Mesendoderm (in vitro differentiated cells): ENCODE measurements at regions not wholly inside any gene's neighbourhood (a gene's known extent, or its start where the extent isn't known, plus 50 kb on each side); places are given as distances from the start of the nearest gene placed in this dataset.

Experiments
- DNase-seq: peaks from one replicate; pipeline ENCODE4 v3.0.0; 2013
- H2AK5ac ChIP-seq: 2 replicates; pipeline ENCODE4 v1.6.1; 2013; ENCODE audit warnings: low read length, inconsistent platforms
- H2BK120ac ChIP-seq: 2 replicates; pipeline ENCODE4 v1.6.1; 2013; ENCODE audit warnings: low read depth, mild to moderate bottlenecking, low read length, moderate library complexity, mixed read lengths
- H2BK15ac ChIP-seq: replicated peaks from 2 replicates; pipeline ENCODE4 v1.6.1; 2013; ENCODE audit warnings: low read depth, mild to moderate bottlenecking, moderate library complexity
- H2BK5ac ChIP-seq: 2 replicates; pipeline ENCODE4 v1.6.1; 2013; ENCODE audit warnings: low read length, inconsistent platforms
- H3K18ac ChIP-seq: 2 replicates; pipeline ENCODE4 v1.6.1; 2013; ENCODE audit warnings: mild to moderate bottlenecking, low read length, mixed read lengths
- H3K23ac ChIP-seq: one replicate; pipeline ENCODE4 v1.6.1; 2013; ENCODE audit warnings: low read length
- H3K27ac ChIP-seq: 2 replicates; pipeline ENCODE4 v1.5.1; 2013; ENCODE audit warnings: low read depth, mild to moderate bottlenecking, inconsistent platforms, low read length, moderate library complexity
- H3K27me3 ChIP-seq: 2 replicates; pipeline ENCODE4 v1.6.1; 2013; ENCODE audit warnings: low read length, control low read depth, mild to moderate bottlenecking, inconsistent platforms; ENCODE audit not compliant: insufficient read depth, poor library complexity
- H3K36me3 ChIP-seq: 2 replicates; pipeline ENCODE4 v1.6.1; 2013; ENCODE audit warnings: low read length, inconsistent platforms; ENCODE audit not compliant: control insufficient read depth, insufficient read depth
- H3K4ac ChIP-seq: one replicate; pipeline ENCODE4 v1.6.1; 2013; ENCODE audit warnings: low read depth, mild to moderate bottlenecking, low read length, moderate library complexity
- H3K4me1 ChIP-seq: 2 replicates; pipeline ENCODE4 v1.6.1; 2013; ENCODE audit warnings: low read depth, low read length, inconsistent platforms; ENCODE audit not compliant: control insufficient read depth
- H3K4me2 ChIP-seq: 2 replicates; pipeline ENCODE4 v1.6.1; 2013; ENCODE audit warnings: low read length
- H3K4me3 ChIP-seq: 2 replicates; pipeline ENCODE4 v1.5.1; 2013; ENCODE audit warnings: mild to moderate bottlenecking, low read length
- H3K56ac ChIP-seq: one replicate; pipeline ENCODE4 v1.6.1; 2013; ENCODE audit warnings: low read length
- H3K79me1 ChIP-seq: 2 replicates; pipeline ENCODE4 v1.6.1; 2013; ENCODE audit warnings: low read length, inconsistent platforms
- H3K79me2 ChIP-seq: 2 replicates; pipeline ENCODE4 v1.6.1; 2013; ENCODE audit warnings: mild to moderate bottlenecking, low read length; ENCODE audit not compliant: control insufficient read depth, insufficient read depth
- H3K9ac ChIP-seq: 2 replicates; pipeline ENCODE4 v1.6.1; 2013; ENCODE audit warnings: low read length, inconsistent platforms
- H4K5ac ChIP-seq: one replicate; pipeline ENCODE4 v1.6.1; 2013; ENCODE audit warnings: low read length
- H4K8ac ChIP-seq: one replicate; pipeline ENCODE4 v1.6.1; 2013; ENCODE audit warnings: low read depth, mild to moderate bottlenecking, control low read depth, low read length, moderate library complexity
- WGBS: extraction: QIAGEN DNeasy Blood & Tissue Kit; methylation state at CpG from one replicate; pipeline ENCODE4 v1.1.7; 2013; ENCODE audit warnings: low lambda C conversion rate, missing lambda C conversion rate; ENCODE audit not compliant: insufficient coverage; ENCODE audit errors: extremely low coverage; 5-methylcytosine and 5-hydroxymethylcytosine counted together

DNA sequence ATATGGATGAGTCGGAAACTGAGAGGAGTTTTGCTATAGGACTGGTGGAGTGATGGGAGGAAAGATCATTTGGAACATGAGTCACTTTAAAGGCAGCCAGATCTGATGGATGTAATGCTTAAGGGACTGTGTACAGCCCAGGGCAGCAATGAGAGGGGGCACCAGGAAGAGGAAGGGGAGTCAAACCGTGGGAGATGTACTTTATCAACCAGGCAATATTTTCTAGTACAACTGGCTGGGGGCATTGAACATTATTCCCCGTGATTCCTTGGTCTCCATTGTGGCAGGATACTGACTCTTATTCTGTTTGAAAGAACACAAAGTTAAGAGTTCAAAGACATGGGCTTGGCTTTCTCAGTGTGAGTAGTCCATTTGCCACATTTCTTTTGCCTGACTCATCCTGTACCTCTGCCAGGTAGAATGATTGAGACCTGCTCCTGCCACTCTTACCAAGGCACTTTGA, 268.2 kb upstream of the NR5A2 start:
- H3K4ac ChIP-seq: no peak overlapping the region
- H3K79me1 ChIP-seq: no peaks in the 10 kb centered on the region
- no peak overlapping the region for H4K5ac ChIP-seq
- H2AK5ac ChIP-seq: no peak overlapping the region
- no peak overlapping the region for H3K9ac ChIP-seq
- H3K4me2 ChIP-seq: no peak overlapping the region
- H2BK120ac ChIP-seq: no peak overlapping the region
- H3K23ac ChIP-seq: no peak overlapping the region
- no peak overlapping the region for H3K27ac ChIP-seq
- no peak overlapping the region for H4K8ac ChIP-seq
- H3K27me3 ChIP-seq: no peaks in the 10 kb centered on the region
- no peaks in the 10 kb centered on the region for H3K79me2 ChIP-seq
- no CpG with 5 or more reads among the region's 3 CpGs for whole genome bisulfite sequencing
- H3K4me1 ChIP-seq: no peaks in the 10 kb centered on the region
- H2BK5ac ChIP-seq: no peak overlapping the region
- H3K18ac ChIP-seq: no peak overlapping the region
- no peaks in the 10 kb centered on the region for H3K36me3 ChIP-seq
- no peak overlapping the region for H2BK15ac ChIP-seq
- peak; percentile 56 for DNase-seq
- no peak overlapping the region for H3K4me3 ChIP-seq
- H3K56ac ChIP-seq: no peak overlapping the region

GRCh38 chr1:199762572-199762971, 264.9 kb upstream of the NR5A2 start:
- Histone ChIP-seq H3K23ac (no peak overlapping the region), H3K79me2 (no peaks in the 10 kb centered on the region), H3K9ac (no peak overlapping the region), H3K27ac (no peak overlapping the region), H2BK120ac (no peak overlapping the region), H4K5ac (no peak overlapping the region), H3K4me1 (no peaks in the 10 kb centered on the region), H2AK5ac (no peak overlapping the region), H3K4me2 (no peak overlapping the region), H2BK5ac (no peak overlapping the region), H3K79me1 (no peaks in the 10 kb centered on the region), H3K18ac (no peak overlapping the region), H4K8ac (no peak overlapping the region), H2BK15ac (no peak overlapping the region), H3K56ac (no peak overlapping the region), H3K4me3 (no peak overlapping the region), H3K27me3 (no peaks in the 10 kb centered on the region), H3K36me3 (no peaks in the 10 kb centered on the region), H3K4ac (no peak overlapping the region)
- WGBS: no CpG with 5 or more reads among the region's 5 CpGs
- DNase-seq: no peak

- H2BK120ac ChIP-seq: no peak overlapping the region
- H3K4me2 ChIP-seq: no peak overlapping the region
- no peaks in the 10 kb centered on the region for H3K79me1 ChIP-seq
- DNase-seq: no peak
- H3K18ac ChIP-seq: no peak overlapping the region
- H3K9ac ChIP-seq: no peak overlapping the region
- H2BK5ac ChIP-seq: no peak overlapping the region
- no peak overlapping the region for H2BK15ac ChIP-seq
- no peaks in the 10 kb centered on the region for H3K27me3 ChIP-seq
- H4K5ac ChIP-seq: no peak overlapping the region
- no peak overlapping the region for H3K4ac ChIP-seq
- no peak overlapping the region for H3K27ac ChIP-seq
- no peaks in the 10 kb centered on the region for H3K36me3 ChIP-seq
- H3K4me1 ChIP-seq: no peaks in the 10 kb centered on the region
- H2AK5ac ChIP-seq: no peak overlapping the region
- H4K8ac ChIP-seq: no peak overlapping the region
- H3K4me3 ChIP-seq: no peak overlapping the region
- no peaks in the 10 kb centered on the region for H3K79me2 ChIP-seq
- no peak overlapping the region for H3K56ac ChIP-seq
- H3K23ac ChIP-seq: no peak overlapping the region
Measured at GRCh38 chr1:199766218-199766792, 261.2 kb upstream of the NR5A2 start.

GRCh38 chr1:199767700-199768099, 259.8 kb upstream of the NR5A2 start:
- Histone ChIP-seq H3K56ac (no peak overlapping the region), H3K4ac (no peak overlapping the region), H2BK5ac (no peak overlapping the region), H3K27ac (no peak overlapping the region), H2BK120ac (no peak overlapping the region), H2AK5ac (no peak overlapping the region), H3K4me3 (no peak overlapping the region), H3K36me3 (no peaks in the 10 kb centered on the region), H3K79me2 (no peaks in the 10 kb centered on the region), H3K9ac (no peak overlapping the region), H3K4me2 (no peak overlapping the region), H3K4me1 (no peaks in the 10 kb centered on the region), H3K79me1 (no peaks in the 10 kb centered on the region), H3K23ac (no peak overlapping the region), H4K5ac (no peak overlapping the region), H3K18ac (no peak overlapping the region), H2BK15ac (no peak overlapping the region), H4K8ac (no peak overlapping the region), H3K27me3 (no peaks in the 10 kb centered on the region)
- WGBS: no CpG with 5 or more reads among the region's 2 CpGs
- DNase-seq: no peak

DNA sequence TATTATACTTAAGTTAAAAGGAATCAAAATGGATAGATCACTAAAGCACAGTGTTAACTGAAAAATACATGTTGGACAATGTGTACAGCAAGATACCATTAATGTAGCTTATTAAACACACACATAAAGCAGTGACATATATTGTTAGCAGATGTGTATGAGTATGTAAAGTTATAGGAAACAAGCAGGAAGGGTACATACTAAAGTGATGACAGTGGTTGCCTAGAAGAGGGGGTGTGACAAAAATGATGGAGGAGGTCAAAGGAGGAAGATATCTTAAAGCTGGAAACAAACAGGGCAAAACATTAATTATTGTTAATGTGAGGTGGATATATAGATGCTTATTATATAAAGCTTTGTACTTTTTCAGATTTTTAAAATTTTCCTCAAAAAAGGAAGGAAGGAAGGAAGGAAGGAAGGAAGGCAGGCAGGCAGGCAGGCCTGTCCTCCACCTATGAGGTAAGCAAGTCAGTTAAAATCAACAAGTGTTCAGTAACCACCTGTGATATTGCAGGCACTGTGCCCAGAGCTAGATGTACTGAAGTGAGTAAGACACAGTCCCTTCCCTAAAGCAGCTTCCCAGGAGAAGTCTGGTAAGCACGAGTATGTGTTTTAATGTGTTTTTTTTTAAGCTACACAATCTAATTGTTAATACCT, 252.9 kb upstream of the NR5A2 start:
- Histone ChIP-seq H3K27ac (no peak overlapping the region), H3K79me2 (no peaks in the 10 kb centered on the region), H3K36me3 (no peaks in the 10 kb centered on the region), H3K18ac (no peak overlapping the region), H3K4me3 (no peak overlapping the region), H4K8ac (no peak overlapping the region), H3K4me1 (no peaks in the 10 kb centered on the region), H3K27me3 (no peaks in the 10 kb centered on the region), H3K79me1 (no peaks in the 10 kb centered on the region), H2BK5ac (no peak overlapping the region), H4K5ac (no peak overlapping the region), H2BK120ac (no peak overlapping the region), H3K56ac (no peak overlapping the region), H2AK5ac (no peak overlapping the region), H3K23ac (no peak overlapping the region), H2BK15ac (no peak overlapping the region), H3K4ac (no peak overlapping the region), H3K9ac (no peak overlapping the region), H3K4me2 (no peak overlapping the region)
- WGBS: no CpG with 5 or more reads among the region's 1 CpG
- no peak for DNase-seq
